Mucosa of rectum (tissue), 2 donors: ENCODE measurements at regions not wholly inside any gene's neighbourhood (a gene's known extent, or its start where the extent isn't known, plus 50 kb on each side); places are given as distances from the start of the nearest gene placed in this dataset.
A peak's percentile ranks its signal among the peaks of the same experiment; 100 is the strongest.
"Not testable (repeated sequence)": the region's sequence is repeated elsewhere in the genome, so short reads cannot be mapped to it uniquely, and the experiment has no call there.

Experiments
- H3K27ac ChIP-seq, 2 donors: one replicate each; pipeline ENCODE4 v1.7.0; 2013; ENCODE audit warnings: inconsistent platforms in 2 of 2, low read depth in 2 of 2, low read length in 2 of 2
- H3K27me3 ChIP-seq, 2 donors: one replicate each; pipeline ENCODE4 v1.7.0; 2013; ENCODE audit warnings: low read length in 2 of 2; ENCODE audit not compliant: control insufficient read depth in 2 of 2, insufficient read depth in 2 of 2
- H3K36me3 ChIP-seq, 2 donors: one replicate each; pipeline ENCODE4 v1.7.0; 2013; ENCODE audit warnings: low read length in 2 of 2; ENCODE audit not compliant: control insufficient read depth in 2 of 2, insufficient read depth in 2 of 2
- H3K4me1 ChIP-seq, 2 donors: one replicate each; pipeline ENCODE4 v1.7.0; 2013; ENCODE audit warnings: low read length in 2 of 2, mild to moderate bottlenecking in 1 of 2; ENCODE audit not compliant: control insufficient read depth in 2 of 2, insufficient read depth in 2 of 2
- H3K4me3 ChIP-seq, 2 donors: one replicate each; pipeline ENCODE4 v1.7.0; 2013; ENCODE audit warnings: low read length in 2 of 2
- H3K9ac ChIP-seq, 2 donors: one replicate each; pipeline ENCODE4 v1.7.0; 2013; ENCODE audit warnings: low read length in 2 of 2, low read depth in 1 of 2, mild to moderate bottlenecking in 1 of 2
- H3K9me3 ChIP-seq, 2 donors: one replicate each; pipeline ENCODE4 v1.7.0; 2013; ENCODE audit warnings: low read length in 2 of 2; ENCODE audit not compliant: control insufficient read depth in 2 of 2
- donor health status: healthy.
- donor health status: Normal muscosa, but diverticular disease.

GRCh38 chr17:51365090-51365489 is 104.7 kb downstream of the UTP18 start:
- no peak overlapping the region for H3K27ac ChIP-seq
- H3K9ac ChIP-seq, result no peak overlapping the region
- H3K4me3 ChIP-seq, result no peak overlapping the region
- no peaks in the 10 kb centered on the region for H3K27me3 ChIP-seq
- no peaks in the 10 kb centered on the region for H3K9me3 ChIP-seq
- no peaks in the 10 kb centered on the region for H3K4me1 ChIP-seq
- no peaks in the 10 kb centered on the region for H3K36me3 ChIP-seq

- no peaks in the 10 kb centered on the region for H3K27me3 ChIP-seq
- H3K4me1 ChIP-seq, result no peaks in the 10 kb centered on the region
- H3K27ac ChIP-seq, result no peak overlapping the region
- no peaks in the 10 kb centered on the region for H3K9me3 ChIP-seq
- H3K36me3 ChIP-seq, result no peaks in the 10 kb centered on the region
- H3K9ac ChIP-seq, result no peak overlapping the region
- no peak overlapping the region for H3K4me3 ChIP-seq
Observed at GRCh38 chr17:51366866-51367265, 106.5 kb downstream of the UTP18 start.

GRCh38 chr17:51367836-51368235 is 107.5 kb downstream of the UTP18 start:
- H3K9me3 ChIP-seq, H3K9ac ChIP-seq, H3K4me1 ChIP-seq, H3K36me3 ChIP-seq, H3K27ac ChIP-seq, H3K4me3 ChIP-seq, H3K27me3 ChIP-seq: not testable (repeated sequence)

GRCh38 chr17:51371732-51372151 is 111.4 kb downstream of the UTP18 start:
- Histone ChIP-seq H3K9ac (no peak overlapping the region), H3K4me1 (no peaks in the 10 kb centered on the region), H3K4me3 (no peak overlapping the region), H3K27me3 (no peaks in the 10 kb centered on the region), H3K27ac (no peak overlapping the region), H3K9me3 (no peaks in the 10 kb centered on the region), H3K36me3 (no peaks in the 10 kb centered on the region)

- no peaks in the 10 kb centered on the region for H3K4me1 ChIP-seq
Observed at GRCh38 chr17:51372345-51373004, 112.1 kb downstream of the UTP18 start.

GRCh38 chr17:51373489-51374152 is 113.3 kb downstream of the UTP18 start:
- H3K9ac ChIP-seq, result no peak overlapping the region
- H3K27me3 ChIP-seq, result no peaks in the 10 kb centered on the region
- H3K27ac ChIP-seq, result no peak overlapping the region
- no peak overlapping the region for H3K4me3 ChIP-seq
- H3K9me3 ChIP-seq, result no peaks in the 10 kb centered on the region
- no peaks in the 10 kb centered on the region for H3K36me3 ChIP-seq
- no peaks in the 10 kb centered on the region for H3K4me1 ChIP-seq

More at GRCh38 chr17:51372345-51373004, 112.1 kb downstream of the UTP18 start:
- no peaks in the 10 kb centered on the region for H3K36me3 ChIP-seq
- H3K4me3 ChIP-seq, result peak overlapping the region in 1 of 2 donors; percentile 31
- no peak overlapping the region for H3K9ac ChIP-seq
- H3K27ac ChIP-seq, result no peak overlapping the region
- no peaks in the 10 kb centered on the region for H3K9me3 ChIP-seq
- H3K27me3 ChIP-seq, result no peaks in the 10 kb centered on the region

- Histone ChIP-seq H3K36me3 (no peaks in the 10 kb centered on the region), H3K27ac (no peak overlapping the region), H3K4me3 (no peak overlapping the region)
Observed at GRCh38 chr17:51374209-51374608, 113.9 kb downstream of the UTP18 start.

GRCh38 chr17:51375771-51376170 is 115.4 kb downstream of the UTP18 start:
- no peaks in the 10 kb centered on the region for H3K9me3 ChIP-seq
- no peaks in the 10 kb centered on the region for H3K4me1 ChIP-seq
- H3K27me3 ChIP-seq, result peaks cover 0 to 4% of the 10 kb centered on the region in 2 donors
- no peak overlapping the region for H3K9ac ChIP-seq
- H3K36me3 ChIP-seq, result no peaks in the 10 kb centered on the region
- no peak overlapping the region for H3K4me3 ChIP-seq
- H3K27ac ChIP-seq, result no peak overlapping the region

More at GRCh38 chr17:51374209-51374608, 113.9 kb downstream of the UTP18 start:
- Histone ChIP-seq H3K9me3 (no peaks in the 10 kb centered on the region), H3K4me1 (no peaks in the 10 kb centered on the region), H3K27me3 (no peaks in the 10 kb centered on the region), H3K9ac (no peak overlapping the region)

- no peaks in the 10 kb centered on the region for H3K9me3 ChIP-seq
- no peaks in the 10 kb centered on the region for H3K4me1 ChIP-seq
- H3K36me3 ChIP-seq, result no peaks in the 10 kb centered on the region
- H3K27ac ChIP-seq, result no peak overlapping the region
- H3K27me3 ChIP-seq, result peaks cover 0 to 4% of the 10 kb centered on the region in 2 donors
- H3K9ac ChIP-seq, result no peak overlapping the region
- H3K4me3 ChIP-seq, result no peak overlapping the region
Observed at GRCh38 chr17:51376739-51377138, 116.4 kb downstream of the UTP18 start.

GRCh38 chr17:51381262-51381661 is 120.9 kb downstream of the UTP18 start:
- H3K4me1 ChIP-seq, result no peaks in the 10 kb centered on the region

More at GRCh38 chr17:51381262-51381661, 120.9 kb downstream of the UTP18 start:
- H3K9ac ChIP-seq, result no peak overlapping the region
- H3K9me3 ChIP-seq, result no peaks in the 10 kb centered on the region
- H3K4me3 ChIP-seq, result no peak overlapping the region
- H3K27ac ChIP-seq, result no peak overlapping the region
- no peaks in the 10 kb centered on the region for H3K36me3 ChIP-seq
- peaks cover 0 to 4% of the 10 kb centered on the region in 2 donors for H3K27me3 ChIP-seq
